HG02642 (cell line): ENCODE measurements at regions not wholly inside any gene's neighbourhood (a gene's known extent, or its start where the extent isn't known, plus 50 kb on each side); places are given as distances from the start of the nearest gene placed in this dataset.
"Not testable (repeated sequence)": the region's sequence is repeated elsewhere in the genome, so short reads cannot be mapped to it uniquely, and the experiment has no call there.

Source experiments
- ATAC-seq: cut with Tn5 transposase; IDR thresholded peaks from one replicate; pipeline ENCODE4 v1.9.1; 2021; ENCODE audit warnings: mild to moderate bottlenecking; ENCODE audit not compliant: unreplicated experiment, poor library complexity

GRCh38 chr5:40356248-40356647 lies 323.5 kb upstream of the PTGER4 start:
- no peak for ATAC-seq

GRCh38 chr5:40355846-40356245 lies 323.9 kb upstream of the PTGER4 start:
- no peak for ATAC-seq

GRCh38 chr5:40355181-40355580 lies 324.5 kb upstream of the PTGER4 start:
- ATAC-seq, result no peak

DNA sequence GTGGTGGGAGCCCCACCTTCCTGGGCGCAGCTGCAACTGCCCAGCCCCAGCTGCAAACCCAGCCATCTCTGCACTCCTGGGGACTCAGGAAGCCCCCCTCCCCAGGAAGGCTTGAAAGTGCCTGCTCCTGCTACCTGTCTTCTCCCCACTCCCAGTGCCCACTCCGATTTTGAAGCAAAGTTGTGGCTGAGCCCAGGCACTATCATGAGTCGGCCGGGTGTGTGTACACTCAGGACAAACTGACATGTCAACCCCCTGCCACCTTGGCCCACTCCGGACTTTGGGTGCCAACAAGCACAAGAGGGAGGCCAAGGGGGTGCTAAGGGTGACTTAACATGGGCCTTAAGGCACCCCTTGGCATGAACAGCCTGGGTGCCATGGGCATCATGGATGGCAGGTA lies 325.5 kb upstream of the PTGER4 start:
- no peak for ATAC-seq

DNA sequence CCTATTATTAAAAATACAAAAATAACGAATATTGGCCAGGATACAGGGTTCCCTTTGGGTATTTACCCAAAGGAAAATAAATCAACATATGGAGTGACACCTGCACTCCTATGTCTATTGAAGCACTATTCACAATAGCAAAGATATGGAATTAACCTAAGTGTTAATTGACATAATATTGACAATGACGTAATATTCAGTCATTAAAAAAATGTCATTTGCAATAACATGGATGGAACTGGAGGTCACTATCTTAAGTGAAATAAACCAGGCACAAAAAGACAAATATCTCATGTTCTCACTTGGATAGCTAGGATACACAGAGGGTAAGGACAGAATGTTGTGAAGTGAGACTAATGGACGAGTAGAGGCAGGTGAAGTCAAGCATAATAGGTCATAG lies 326.3 kb upstream of the PTGER4 start:
- no peak for ATAC-seq

DNA sequence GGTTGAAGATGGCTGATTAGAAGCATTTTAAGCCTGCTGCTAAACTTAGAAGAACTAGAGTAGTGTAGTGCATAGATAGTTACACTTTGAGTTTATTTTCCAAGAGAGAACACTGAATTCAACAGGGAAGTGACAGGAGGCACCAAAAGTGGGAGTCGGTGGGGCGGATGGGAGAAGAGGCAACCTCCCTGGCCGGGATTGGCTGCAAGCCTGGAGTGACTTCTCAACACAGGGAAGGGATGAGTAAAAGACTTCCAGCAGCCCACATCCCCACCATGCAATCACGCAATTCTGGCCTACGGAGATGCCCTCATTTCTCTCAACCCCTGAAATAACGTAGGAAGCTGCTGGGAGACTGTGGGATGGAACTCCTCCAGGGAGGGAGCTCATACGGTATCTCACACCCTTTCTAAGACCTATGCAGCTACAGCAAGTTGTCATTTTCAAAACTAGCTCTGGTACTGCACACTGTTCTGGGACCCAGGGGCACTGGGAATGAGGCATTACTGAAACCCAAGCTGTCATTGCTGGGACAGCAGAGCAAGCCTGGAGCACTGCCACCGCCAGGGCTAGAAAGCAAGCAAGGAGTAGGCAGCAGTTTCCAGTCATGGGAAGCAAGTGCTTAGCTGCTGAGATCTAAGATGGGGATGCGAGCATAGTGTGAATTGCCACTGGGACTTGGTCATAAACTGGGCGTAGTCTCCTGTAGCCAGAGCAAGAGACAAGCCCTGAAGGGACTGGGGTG lies 331.6 kb upstream of the PTGER4 start:
- ATAC-seq, result no peak

- ATAC-seq, result no peak
These were observed 332.8 kb upstream of the PTGER4 start for GRCh38 chr5:40346901-40347300.

- not testable (repeated sequence) for ATAC-seq
These were observed 341.3 kb upstream of the PTGER4 start for GRCh38 chr5:40338434-40338833.

GRCh38 chr5:40334242-40334635 lies 345.5 kb upstream of the PTGER4 start:
- no peak for ATAC-seq

GRCh38 chr5:40333459-40334241 lies 346.1 kb upstream of the PTGER4 start:
- peak; percentile 61 for ATAC-seq

DNA sequence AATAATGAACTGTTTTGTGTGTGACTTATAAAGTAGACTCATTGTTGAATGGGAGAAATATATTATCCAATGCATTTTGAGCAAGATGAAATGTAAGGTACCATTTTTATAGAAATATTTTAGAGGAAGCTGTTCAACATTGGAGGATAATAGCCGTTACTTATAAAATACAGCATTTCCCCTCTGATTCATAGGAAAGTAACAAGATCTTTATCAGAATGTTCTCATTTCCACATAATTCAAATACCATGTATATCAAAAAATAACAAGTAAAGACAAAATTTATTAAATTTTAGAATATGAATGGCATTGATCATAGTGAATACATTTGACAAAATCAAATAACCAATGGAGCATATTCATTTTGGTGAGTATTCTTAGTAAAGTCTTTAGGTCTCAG lies 346.7 kb upstream of the PTGER4 start:
- ATAC-seq, result no peak

- ATAC-seq, result no peak
These were observed 348.1 kb upstream of the PTGER4 start for GRCh38 chr5:40331616-40332015.

GRCh38 chr5:40321514-40321913 lies 358.2 kb upstream of the PTGER4 start:
- no peak for ATAC-seq

GRCh38 chr5:40318395-40318794 lies 361.3 kb upstream of the PTGER4 start:
- no peak for ATAC-seq

- ATAC-seq, result no peak
These were observed 362.7 kb upstream of the PTGER4 start for GRCh38 chr5:40317023-40317422.

- no peak for ATAC-seq
These were observed 364.6 kb upstream of the PTGER4 start for GRCh38 chr5:40315126-40315525.

DNA sequence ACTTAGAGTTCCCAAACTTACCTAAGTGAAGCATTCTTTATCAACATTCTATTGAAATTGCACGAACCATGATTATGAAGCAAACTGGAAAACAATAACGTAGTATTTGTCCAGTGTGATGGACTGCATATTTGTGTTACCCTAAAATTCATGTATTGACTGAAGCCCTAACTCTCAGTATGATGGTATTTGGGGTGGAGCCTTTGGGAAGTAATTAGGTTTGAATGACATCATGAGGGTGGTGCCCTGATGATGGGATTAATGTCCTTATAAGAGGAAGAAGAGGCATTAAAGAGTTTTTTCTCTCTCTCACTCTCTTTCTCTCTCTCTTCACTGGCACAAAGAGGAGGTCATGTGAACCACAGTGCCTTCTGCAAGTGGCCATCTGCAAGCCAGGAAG lies 365.4 kb upstream of the PTGER4 start:
- no peak for ATAC-seq

GRCh38 chr5:40312205-40312604 lies 367.5 kb upstream of the PTGER4 start:
- ATAC-seq, result no peak

DNA sequence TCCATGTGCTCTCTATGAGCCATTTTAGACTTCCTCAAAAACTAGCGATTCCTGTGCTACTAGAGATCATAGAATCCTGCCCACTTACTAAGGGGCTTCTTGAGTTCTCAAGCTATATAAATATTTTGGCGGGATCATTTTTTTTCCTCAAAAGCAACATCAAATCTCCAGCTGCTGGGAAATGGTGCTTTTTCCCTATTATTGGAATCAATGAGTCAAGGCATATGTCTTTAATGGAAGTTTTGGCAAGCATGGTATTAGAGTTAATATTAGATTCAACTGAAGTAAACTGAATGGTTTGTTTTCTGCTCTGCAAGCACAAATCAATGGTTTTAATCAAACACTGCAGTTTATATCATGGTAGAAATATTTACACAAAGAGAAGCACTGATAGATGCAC lies 369.9 kb upstream of the PTGER4 start:
- ATAC-seq, result no peak

DNA sequence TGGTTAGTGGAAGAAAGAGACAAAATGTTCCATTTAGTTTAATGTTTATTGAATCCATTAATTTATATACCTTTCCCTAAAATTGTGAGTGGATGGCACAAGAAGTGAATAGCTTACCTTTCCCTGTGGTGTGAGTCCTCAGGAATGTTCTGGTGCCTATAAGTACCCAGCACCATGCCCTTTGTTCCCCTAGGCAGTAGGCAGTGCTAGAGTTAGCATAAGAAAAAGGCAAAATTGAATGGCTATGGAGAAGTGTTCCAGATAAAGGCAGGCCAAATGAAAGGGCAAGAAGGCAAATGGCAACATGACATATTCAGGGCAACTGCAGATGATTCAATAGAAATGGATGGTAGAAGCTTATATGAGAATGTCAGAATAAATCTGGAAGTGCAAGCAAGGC lies 370.8 kb upstream of the PTGER4 start:
- ATAC-seq, result no peak

GRCh38 chr5:40307920-40308319 lies 371.8 kb upstream of the PTGER4 start:
- no peak for ATAC-seq
